ENCODE measurements at regions not wholly inside any gene's neighbourhood (a gene's known extent, or its start where the extent isn't known, plus 50 kb on each side); places are given as distances from the start of the nearest gene placed in this dataset.
"Not testable (repeated sequence)": the region's sequence is repeated elsewhere in the genome, so short reads cannot be mapped to it uniquely, and the experiment has no call there.

DNA sequence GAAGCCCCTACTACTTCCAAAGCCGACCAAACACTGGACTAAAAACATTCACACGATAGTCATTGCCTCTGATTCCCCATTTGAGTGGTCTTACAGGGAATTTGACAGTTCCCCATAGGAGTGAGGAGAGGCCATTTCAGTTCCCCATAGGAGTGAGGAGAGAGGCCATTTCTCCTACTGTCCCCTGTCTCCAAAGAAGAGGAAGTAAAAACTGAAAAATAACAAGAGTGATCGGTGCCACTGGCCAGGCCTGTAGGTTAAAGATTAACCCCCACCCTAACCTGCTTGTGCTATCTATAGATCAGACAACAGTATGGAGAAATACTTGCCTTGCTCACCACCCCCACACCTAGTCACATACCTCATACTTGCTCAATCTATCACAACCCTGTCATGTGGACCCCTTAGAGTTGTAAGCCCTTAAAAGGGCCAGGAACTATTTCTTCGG is 204.0 kb upstream of the MOCS1 start:
- H3K4me3 Mint-ChIP-seq: no peak overlapping the region
- H3K9me3 Mint-ChIP-seq: peaks cover 66% of the 10 kb centered on the region
- H3K36me3 Mint-ChIP-seq (ENCODE audit: low read depth): peaks cover 5% of the 10 kb centered on the region; the same call in 1 of the 2 replicates
- TF ChIP-seq, protein P1, sequence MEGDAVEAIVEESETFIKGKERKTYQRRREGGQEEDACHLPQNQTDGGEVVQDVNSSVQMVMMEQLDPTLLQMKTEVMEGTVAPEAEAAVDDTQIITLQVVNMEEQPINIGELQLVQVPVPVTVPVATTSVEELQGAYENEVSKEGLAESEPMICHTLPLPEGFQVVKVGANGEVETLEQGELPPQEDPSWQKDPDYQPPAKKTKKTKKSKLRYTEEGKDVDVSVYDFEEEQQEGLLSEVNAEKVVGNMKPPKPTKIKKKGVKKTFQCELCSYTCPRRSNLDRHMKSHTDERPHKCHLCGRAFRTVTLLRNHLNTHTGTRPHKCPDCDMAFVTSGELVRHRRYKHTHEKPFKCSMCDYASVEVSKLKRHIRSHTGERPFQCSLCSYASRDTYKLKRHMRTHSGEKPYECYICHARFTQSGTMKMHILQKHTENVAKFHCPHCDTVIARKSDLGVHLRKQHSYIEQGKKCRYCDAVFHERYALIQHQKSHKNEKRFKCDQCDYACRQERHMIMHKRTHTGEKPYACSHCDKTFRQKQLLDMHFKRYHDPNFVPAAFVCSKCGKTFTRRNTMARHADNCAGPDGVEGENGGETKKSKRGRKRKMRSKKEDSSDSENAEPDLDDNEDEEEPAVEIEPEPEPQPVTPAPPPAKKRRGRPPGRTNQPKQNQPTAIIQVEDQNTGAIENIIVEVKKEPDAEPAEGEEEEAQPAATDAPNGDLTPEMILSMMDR (IDR thresholded peaks at IDR 0.05): no peak
- H3K27ac Mint-ChIP-seq: no peak overlapping the region
- no peak for DNase-seq
- peaks cover under 1% of the 10 kb centered on the region; the same call in 1 of the 2 replicates for H3K27me3 Mint-ChIP-seq (ENCODE audit: insufficient read depth)
- no peaks in the 10 kb centered on the region for H3K4me1 Mint-ChIP-seq (ENCODE audit: low read depth)

DNA sequence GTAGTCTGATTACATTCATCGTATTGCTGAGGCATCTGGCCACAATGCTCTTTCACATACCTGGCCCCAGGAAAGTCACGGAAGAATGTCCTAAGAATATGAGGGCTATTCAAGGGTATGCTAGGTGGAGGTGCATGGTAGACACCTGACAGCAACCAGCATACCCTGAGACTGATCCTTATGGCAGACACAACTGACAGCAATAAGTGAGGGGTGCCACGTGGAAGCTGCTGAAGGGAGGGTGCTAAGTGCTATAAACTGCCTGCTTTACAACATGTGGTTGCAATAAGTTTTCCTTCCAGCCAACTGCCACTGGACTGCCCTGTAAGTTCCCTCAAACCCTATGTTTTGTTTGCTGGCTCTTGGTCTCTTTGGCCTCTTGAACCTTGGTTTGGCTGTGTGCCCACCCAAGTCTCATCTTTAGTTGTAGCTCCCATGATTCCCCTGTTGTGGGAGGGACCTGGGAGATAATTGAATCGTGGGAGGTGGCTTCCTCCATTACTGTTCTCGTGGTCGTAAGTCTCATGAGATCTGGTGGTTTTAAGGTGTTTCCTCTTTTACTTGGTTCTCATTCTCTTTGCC is 201.3 kb upstream of the MOCS1 start:
- Mint-ChIP-seq H3K27me3 (ENCODE audit: insufficient read depth) (peaks cover 3% of the 10 kb centered on the region; the same call in 1 of the 2 replicates), H3K9me3 (peaks cover 62% of the 10 kb centered on the region), H3K4me1 (ENCODE audit: low read depth) (no peaks in the 10 kb centered on the region), H3K4me3 (no peak overlapping the region), H3K27ac (no peak overlapping the region), H3K36me3 (ENCODE audit: low read depth) (peaks cover 5% of the 10 kb centered on the region)
- TF ChIP-seq, protein P1 (IDR thresholded peaks at IDR 0.05): no peak
- DNase-seq: no peak

DNA sequence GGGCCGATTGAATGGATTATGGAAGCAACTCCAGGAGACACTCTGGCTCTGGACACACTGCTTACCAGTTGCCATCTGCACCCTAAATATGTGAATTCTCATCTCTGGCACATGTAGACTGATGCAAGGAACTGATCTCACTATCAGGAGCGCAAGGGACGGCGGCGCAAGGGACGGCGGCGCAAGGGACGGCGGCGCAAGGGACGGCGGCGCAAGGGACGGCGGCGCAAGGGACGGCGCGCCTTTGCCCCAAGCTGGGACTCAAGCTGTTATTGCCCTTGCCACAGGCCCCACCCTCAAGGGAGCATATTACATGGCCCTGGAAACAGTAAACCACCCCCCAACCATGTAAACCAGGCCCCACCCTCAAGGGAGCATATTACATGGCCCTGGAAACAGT is 199.7 kb upstream of the MOCS1 start:
- not testable (repeated sequence) for H3K4me3 Mint-ChIP-seq; H3K4me1 Mint-ChIP-seq (ENCODE audit: low read depth); H3K27ac Mint-ChIP-seq; DNase-seq; H3K27me3 Mint-ChIP-seq (ENCODE audit: insufficient read depth)
- Mint-ChIP-seq H3K9me3 (peaks cover 67% of the 10 kb centered on the region), H3K36me3 (ENCODE audit: low read depth) (peaks cover 14% of the 10 kb centered on the region)

DNA sequence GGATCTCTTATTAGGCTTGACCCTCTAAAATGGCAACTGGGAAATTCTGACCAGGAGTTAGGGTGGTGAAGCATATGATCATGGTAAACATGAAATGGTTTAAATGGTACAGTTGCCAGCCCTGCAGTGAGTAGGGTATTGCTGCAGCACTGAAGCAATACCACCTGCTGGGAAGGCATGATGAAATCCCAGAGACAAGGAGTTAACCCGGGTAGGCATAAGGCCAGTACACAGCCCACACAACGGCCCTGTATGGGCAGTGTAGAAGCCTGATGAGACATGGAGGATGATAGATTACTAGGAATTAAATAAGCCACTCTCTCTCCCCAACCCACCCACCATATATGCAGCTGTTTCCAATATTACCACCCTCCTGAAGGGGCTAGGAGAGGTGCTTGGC is 197.4 kb upstream of the MOCS1 start:
- TF ChIP-seq, protein P1 (IDR thresholded peaks at IDR 0.05): no peak
- Mint-ChIP-seq H3K36me3 (ENCODE audit: low read depth) (peaks cover 14% of the 10 kb centered on the region), H3K27ac (no peak overlapping the region), H3K4me1 (ENCODE audit: low read depth) (no peaks in the 10 kb centered on the region), H3K9me3 (peaks cover 59% of the 10 kb centered on the region), H3K4me3 (no peak overlapping the region), H3K27me3 (ENCODE audit: insufficient read depth) (peaks cover 4% of the 10 kb centered on the region; the same call in 1 of the 2 replicates)
- no peak for DNase-seq

DNA sequence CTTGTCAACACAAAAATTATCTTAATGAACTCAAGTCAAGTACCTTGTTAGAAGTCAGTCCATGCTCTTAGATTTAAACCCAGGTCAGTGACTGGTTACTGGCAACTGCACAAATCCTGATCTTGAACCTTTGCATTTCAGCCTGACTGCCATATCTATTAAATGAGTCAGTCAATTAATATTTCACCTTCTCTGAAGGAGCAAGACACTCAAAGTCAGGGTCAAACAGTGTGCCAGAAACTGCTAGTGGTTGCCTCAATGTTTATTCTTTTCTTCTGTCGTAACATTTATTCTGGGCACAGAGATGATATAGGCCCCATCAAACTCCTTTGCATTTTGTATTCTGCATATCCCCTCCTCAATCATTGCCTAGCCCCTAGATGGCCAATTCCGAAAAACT is 193.9 kb upstream of the MOCS1 start:
- TF ChIP-seq, protein P1 (IDR thresholded peaks at IDR 0.05): no peak
- no peak for DNase-seq
- Mint-ChIP-seq H3K4me1 (ENCODE audit: low read depth) (no peaks in the 10 kb centered on the region), H3K9me3 (peaks cover 43% of the 10 kb centered on the region), H3K27ac (no peak overlapping the region), H3K36me3 (ENCODE audit: low read depth) (peaks cover 9% of the 10 kb centered on the region), H3K27me3 (ENCODE audit: insufficient read depth) (peaks cover 3% of the 10 kb centered on the region; the same call in 1 of the 2 replicates), H3K4me3 (no peak overlapping the region)

DNA sequence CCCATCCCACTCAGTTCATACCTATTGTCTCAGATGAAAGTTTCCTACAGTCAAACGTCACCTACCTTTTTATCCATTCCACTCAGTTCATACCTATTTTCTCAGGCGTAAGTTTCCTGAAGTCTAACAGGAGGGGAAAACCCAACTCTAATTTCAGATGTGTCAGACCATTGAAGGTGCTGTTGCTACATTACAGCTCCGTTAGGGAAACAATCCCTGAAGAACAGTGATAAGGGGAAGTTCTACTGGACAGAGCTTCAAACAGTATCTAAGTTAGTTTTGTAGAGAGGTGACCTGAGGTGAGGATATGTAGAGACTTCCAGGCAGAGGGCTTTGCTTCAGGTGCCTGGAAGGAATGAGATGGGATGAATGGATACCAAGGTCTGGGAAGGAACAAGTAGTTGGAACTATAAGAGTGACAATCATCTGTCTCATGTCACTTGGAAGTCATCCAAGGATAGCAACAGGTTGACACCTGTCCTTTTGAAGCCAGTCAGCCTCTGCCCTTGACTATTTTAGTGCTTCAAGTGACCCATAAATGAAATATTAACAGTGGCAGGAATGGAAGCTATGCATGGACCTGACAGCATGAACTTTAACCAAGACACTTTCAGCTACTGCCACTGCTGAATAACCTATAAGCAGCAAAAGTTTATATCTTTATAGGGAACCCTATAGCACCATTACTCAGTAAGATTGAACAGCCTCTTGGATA is 191.6 kb upstream of the MOCS1 start:
- Mint-ChIP-seq H3K4me1 (ENCODE audit: low read depth) (no peaks in the 10 kb centered on the region), H3K4me3 (no peak overlapping the region), H3K27ac (no peak overlapping the region), H3K27me3 (ENCODE audit: insufficient read depth) (peaks cover 2% of the 10 kb centered on the region; the same call in 1 of the 2 replicates), H3K9me3 (peaks cover 45% of the 10 kb centered on the region), H3K36me3 (ENCODE audit: low read depth) (peaks cover 9% of the 10 kb centered on the region)
- DNase-seq: no peak
- TF ChIP-seq, protein P1 (IDR thresholded peaks at IDR 0.05): no peak
